Epithelial cell of prostate (primary cell): ENCODE measurements at regions not wholly inside any gene's neighbourhood (a gene's known extent, or its start where the extent isn't known, plus 50 kb on each side); places are given as distances from the start of the nearest gene placed in this dataset.
"Not testable (repeated sequence)": the region's sequence is repeated elsewhere in the genome, so short reads cannot be mapped to it uniquely, and the experiment has no call there.

Experiments used
- DNase-seq: peaks from one replicate; pipeline ENCODE4 v3.0.0-alpha.2; 2011; ENCODE audit warnings: low read depth, low spot score
- H3K27ac ChIP-seq: fragments of 450-650 bp; 2 replicates; pipeline ENCODE4 v1.5.1; 2017; ENCODE audit warnings: mild to moderate bottlenecking

GRCh38 chr2:234805836-234806235, 146.0 kb upstream of the SH3BP4 start:
- no peak for DNase-seq
- no peak overlapping the region for H3K27ac ChIP-seq

- no peak overlapping the region for H3K27ac ChIP-seq
- DNase-seq = no peak
These were observed 147.1 kb upstream of the SH3BP4 start for GRCh38 chr2:234804704-234805103.

GRCh38 chr2:234802845-234803171, 149.0 kb upstream of the SH3BP4 start:
- H3K27ac ChIP-seq = no peak overlapping the region
- no peak for DNase-seq

GRCh38 chr2:234802071-234802844, 149.6 kb upstream of the SH3BP4 start:
- no peak overlapping the region for H3K27ac ChIP-seq
- DNase-seq = no peak

GRCh38 chr2:234797566-234798250, 154.1 kb upstream of the SH3BP4 start:
- no peak for DNase-seq
- H3K27ac ChIP-seq = no peak overlapping the region

- no peak overlapping the region for H3K27ac ChIP-seq
- DNase-seq = no peak
These were observed 155.7 kb upstream of the SH3BP4 start for GRCh38 chr2:234796045-234796591.

GRCh38 chr2:234795272-234795920, 156.4 kb upstream of the SH3BP4 start:
- no peak for DNase-seq
- H3K27ac ChIP-seq = no peak overlapping the region

GRCh38 chr2:234794866-234795265, 157.0 kb upstream of the SH3BP4 start:
- DNase-seq = no peak

GRCh38 chr2:234793212-234793785, 158.5 kb upstream of the SH3BP4 start:
- no peak for DNase-seq
- H3K27ac ChIP-seq = no peak overlapping the region

More at GRCh38 chr2:234794866-234795265, 157.0 kb upstream of the SH3BP4 start:
- H3K27ac ChIP-seq = no peak overlapping the region

GRCh38 chr2:234792621-234793022, 159.2 kb upstream of the SH3BP4 start:
- no peak overlapping the region for H3K27ac ChIP-seq
- DNase-seq = no peak

GRCh38 chr2:234792096-234792495, 159.7 kb upstream of the SH3BP4 start:
- H3K27ac ChIP-seq, DNase-seq: not testable (repeated sequence)

GRCh38 chr2:234790380-234790779, 161.4 kb upstream of the SH3BP4 start:
- no peak for DNase-seq
- H3K27ac ChIP-seq = no peak overlapping the region

- H3K27ac ChIP-seq = no peak overlapping the region
- no peak for DNase-seq
These were observed 162.1 kb upstream of the SH3BP4 start for GRCh38 chr2:234789556-234790325.

- no peak overlapping the region for H3K27ac ChIP-seq
- DNase-seq = no peak
These were observed 163.0 kb upstream of the SH3BP4 start for GRCh38 chr2:234788841-234789240.

GRCh38 chr2:234788381-234788780, 163.4 kb upstream of the SH3BP4 start:
- no peak for DNase-seq
- H3K27ac ChIP-seq = no peak overlapping the region

GRCh38 chr2:234787114-234787513, 164.7 kb upstream of the SH3BP4 start:
- H3K27ac ChIP-seq = no peak overlapping the region
- no peak for DNase-seq

- no peak overlapping the region for H3K27ac ChIP-seq
- no peak for DNase-seq
These were observed 177.9 kb upstream of the SH3BP4 start for GRCh38 chr2:234773764-234774409.

- H3K27ac ChIP-seq = no peak overlapping the region
- DNase-seq = no peak
These were observed 178.7 kb upstream of the SH3BP4 start for GRCh38 chr2:234773129-234773528.

- DNase-seq = no peak
These were observed 179.1 kb upstream of the SH3BP4 start for GRCh38 chr2:234772733-234773060.

More at GRCh38 chr2:234772733-234773060, 179.1 kb upstream of the SH3BP4 start:
- H3K27ac ChIP-seq = no peak overlapping the region
